Natural killer cell (primary cell): ENCODE measurements at regions not wholly inside any gene's neighbourhood (a gene's known extent, or its start where the extent isn't known, plus 50 kb on each side); places are given as distances from the start of the nearest gene placed in this dataset.

ENCODE experiments used
- ATAC-seq, 3 donors: fragments of 150-1000 bp in 2 of 3; fragments of 200-7000 bp in 1 of 3; cut with Tn5 transposase; 1 replicate in 1 of 3; 2 replicates in 2 of 3; pipeline ENCODE4 v1.10.0; 2021; ENCODE audit warnings: mild to moderate bottlenecking in 2 of 3, moderate library complexity in 2 of 3
- DNase-seq, 2 donors: peaks; one replicate each; pipeline versions ENCODE4 v3.0.0 to v3.0.0-alpha.2; 2013 to 2021; ENCODE audit warnings: mixed read lengths in 1 of 2
- H3K27ac ChIP-seq: one replicate; pipeline ENCODE4 v1.5.1; 2013; ENCODE audit warnings: mild to moderate bottlenecking, low read length
- H3K27me3 ChIP-seq: one replicate; pipeline ENCODE4 v1.6.1; 2013; ENCODE audit warnings: low read length; ENCODE audit not compliant: control insufficient read depth, insufficient read depth
- H3K36me3 ChIP-seq: one replicate; pipeline ENCODE4 v1.6.1; 2013; ENCODE audit warnings: low read length; ENCODE audit not compliant: control insufficient read depth, insufficient read depth
- H3K4me1 ChIP-seq: one replicate; pipeline ENCODE4 v1.6.1; 2013; ENCODE audit warnings: low read length; ENCODE audit not compliant: control insufficient read depth, insufficient read depth
- H3K4me3 ChIP-seq: one replicate; pipeline ENCODE4 v1.5.1; 2013; ENCODE audit warnings: low read length
- H3K9me3 ChIP-seq: one replicate; pipeline ENCODE4 v1.6.1; 2013; ENCODE audit warnings: low read length; ENCODE audit not compliant: control insufficient read depth, insufficient read depth
- H3K27ac Mint-ChIP-seq, 2 donors: one replicate each; pipeline ENCODE4 v1.8.0; 2022; ENCODE audit warnings: mild to moderate bottlenecking in 2 of 2, mixed read lengths in 2 of 2, moderate library complexity in 1 of 2
- H3K27me3 Mint-ChIP-seq, 2 donors: one replicate each; pipeline ENCODE4 v1.8.0; 2022; ENCODE audit warnings: low read depth in 2 of 2, mixed read lengths in 2 of 2
- H3K36me3 Mint-ChIP-seq: one replicate; pipeline ENCODE4 v1.8.0; 2022; ENCODE audit warnings: mixed read lengths
- H3K4me1 Mint-ChIP-seq, 2 donors: one replicate each; pipeline ENCODE4 v1.8.0; 2022; ENCODE audit warnings: mixed read lengths in 2 of 2
- H3K4me3 Mint-ChIP-seq: one replicate; pipeline ENCODE4 v1.8.0; 2022; ENCODE audit warnings: mild to moderate bottlenecking, moderate library complexity, mixed read lengths
- H3K9me3 Mint-ChIP-seq, 2 donors: one replicate each; pipeline ENCODE4 v1.8.0; 2022; ENCODE audit warnings: mixed read lengths in 2 of 2
- WGBS: methylation state at CpG from one replicate; pipeline ENCODE4 v1.1.7; 2013; ENCODE audit warnings: missing lambda C conversion rate; ENCODE audit not compliant: insufficient coverage; 5-methylcytosine and 5-hydroxymethylcytosine counted together
- intact Hi-C: fragments of 100-400 bp; cut with micrococcal nuclease; formaldehyde crosslinking; loops from one replicate; pipeline ENCODE4 v1.14.2; 2022
- TF ChIP-seq, protein P1 (sequence below): fragments of 200-600 bp; IDR thresholded peaks from one replicate; pipeline ENCODE4 v1.8.0; 2022; ENCODE audit warnings: antibody characterized with exemption

DNA sequence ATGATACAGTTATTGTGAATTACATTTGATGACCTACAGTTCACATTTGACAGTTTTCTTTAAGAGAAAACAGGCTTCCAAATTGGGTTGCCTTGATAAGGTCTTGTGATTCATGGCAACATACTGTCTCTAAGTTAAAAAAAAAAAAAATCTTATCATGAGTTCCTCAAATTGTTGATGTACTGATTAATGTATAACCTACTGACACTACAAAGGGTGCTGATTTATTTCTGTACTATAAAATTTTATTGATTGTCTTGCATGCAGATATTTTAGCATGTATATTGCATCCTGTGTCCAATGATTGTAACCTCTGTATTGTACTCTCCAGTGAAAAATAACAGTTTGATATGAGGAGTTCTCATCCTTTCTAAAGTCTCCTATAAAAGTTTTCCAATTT, 197.3 kb upstream of the IVNS1ABP start:
- Mint-ChIP-seq H3K4me1 (peaks cover 3% of the 10 kb centered on the region in 2 donors), H3K27ac (no peak overlapping the region), H3K4me3 (no peak overlapping the region), H3K36me3 (peaks cover 8% of the 10 kb centered on the region), H3K9me3 (peaks cover 2% of the 10 kb centered on the region in 2 donors), H3K27me3 (peaks cover 0 to 7% of the 10 kb centered on the region in 2 donors)
- no peaks in the 10 kb centered on the region for H3K4me1 ChIP-seq
- no peak overlapping the region for H3K4me3 ChIP-seq
- ATAC-seq = no peak
- no peaks in the 10 kb centered on the region for H3K36me3 ChIP-seq
- TF ChIP-seq, protein P1, sequence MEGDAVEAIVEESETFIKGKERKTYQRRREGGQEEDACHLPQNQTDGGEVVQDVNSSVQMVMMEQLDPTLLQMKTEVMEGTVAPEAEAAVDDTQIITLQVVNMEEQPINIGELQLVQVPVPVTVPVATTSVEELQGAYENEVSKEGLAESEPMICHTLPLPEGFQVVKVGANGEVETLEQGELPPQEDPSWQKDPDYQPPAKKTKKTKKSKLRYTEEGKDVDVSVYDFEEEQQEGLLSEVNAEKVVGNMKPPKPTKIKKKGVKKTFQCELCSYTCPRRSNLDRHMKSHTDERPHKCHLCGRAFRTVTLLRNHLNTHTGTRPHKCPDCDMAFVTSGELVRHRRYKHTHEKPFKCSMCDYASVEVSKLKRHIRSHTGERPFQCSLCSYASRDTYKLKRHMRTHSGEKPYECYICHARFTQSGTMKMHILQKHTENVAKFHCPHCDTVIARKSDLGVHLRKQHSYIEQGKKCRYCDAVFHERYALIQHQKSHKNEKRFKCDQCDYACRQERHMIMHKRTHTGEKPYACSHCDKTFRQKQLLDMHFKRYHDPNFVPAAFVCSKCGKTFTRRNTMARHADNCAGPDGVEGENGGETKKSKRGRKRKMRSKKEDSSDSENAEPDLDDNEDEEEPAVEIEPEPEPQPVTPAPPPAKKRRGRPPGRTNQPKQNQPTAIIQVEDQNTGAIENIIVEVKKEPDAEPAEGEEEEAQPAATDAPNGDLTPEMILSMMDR = no peak
- intact Hi-C loops = no loop called here
- H3K27me3 ChIP-seq = no peaks in the 10 kb centered on the region
- peaks cover 2% of the 10 kb centered on the region for H3K9me3 ChIP-seq
- DNase-seq = no peak
- H3K27ac ChIP-seq = no peak overlapping the region

DNA sequence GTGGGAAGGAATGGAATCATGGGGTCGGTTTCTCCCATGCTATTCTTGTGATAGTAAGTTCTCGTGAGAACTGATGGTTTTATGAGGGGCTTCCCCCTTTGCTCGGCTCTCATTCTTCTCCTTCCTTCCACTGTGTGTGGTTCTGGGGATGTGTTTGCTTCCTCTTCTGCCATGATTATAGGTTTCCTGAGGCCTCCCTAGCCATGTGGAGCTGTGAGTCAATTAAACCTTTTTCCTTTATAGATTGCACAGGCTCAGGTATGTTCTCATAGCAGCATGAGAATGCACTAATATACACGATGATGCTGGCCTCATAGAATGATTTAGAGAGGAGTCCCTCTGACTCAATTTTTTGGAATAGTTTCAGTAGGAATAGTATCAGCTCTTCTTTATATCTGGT, 195.4 kb upstream of the IVNS1ABP start:
- Mint-ChIP-seq H3K27ac (no peak overlapping the region), H3K4me3 (no peak overlapping the region), H3K36me3 (peaks cover 8% of the 10 kb centered on the region), H3K27me3 (peaks cover 0 to 7% of the 10 kb centered on the region in 2 donors), H3K4me1 (peaks cover 7 to 8% of the 10 kb centered on the region in 2 donors), H3K9me3 (peaks cover 2 to 3% of the 10 kb centered on the region in 2 donors)
- 91% methylated on average over 1 of the region's 4 CpGs for WGBS
- TF ChIP-seq, protein P1 = no peak
- intact Hi-C loops = no loop called here
- no peak for DNase-seq
- no peaks in the 10 kb centered on the region for H3K27me3 ChIP-seq
- no peaks in the 10 kb centered on the region for H3K4me1 ChIP-seq
- H3K27ac ChIP-seq = no peak overlapping the region
- no peak overlapping the region for H3K4me3 ChIP-seq
- ATAC-seq = no peak
- H3K9me3 ChIP-seq = peaks cover 1% of the 10 kb centered on the region
- H3K36me3 ChIP-seq = no peaks in the 10 kb centered on the region

DNA sequence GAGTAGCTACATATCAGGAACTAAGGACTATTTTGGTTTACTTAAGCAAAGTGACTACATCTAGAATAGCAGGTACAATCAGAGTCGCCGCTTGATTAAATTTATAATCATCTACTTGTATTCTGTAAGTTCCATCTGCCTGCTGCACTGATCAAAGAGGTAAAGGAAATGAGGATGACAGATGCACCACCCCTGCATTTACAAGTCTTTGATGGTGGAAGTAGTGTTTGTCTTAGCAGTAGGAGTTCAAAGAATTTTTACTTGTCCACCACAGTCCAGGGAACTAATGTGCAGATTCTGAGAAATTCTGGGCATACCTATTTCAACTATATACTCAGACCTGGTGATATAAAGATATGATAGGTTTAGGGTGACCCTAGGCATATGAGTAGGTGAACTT, 184.1 kb upstream of the IVNS1ABP start:
- no peak overlapping the region for H3K4me3 ChIP-seq
- H3K27me3 Mint-ChIP-seq = peaks cover under 1 to 1% of the 10 kb centered on the region in 2 donors
- TF ChIP-seq, protein P1 = no peak
- H3K27me3 ChIP-seq = no peaks in the 10 kb centered on the region
- no peaks in the 10 kb centered on the region for H3K36me3 Mint-ChIP-seq
- 90% methylated on average over 2 of the region's 2 CpGs for WGBS
- no peaks in the 10 kb centered on the region for H3K9me3 ChIP-seq
- peaks cover under 1% of the 10 kb centered on the region in 2 donors for H3K9me3 Mint-ChIP-seq
- no peak overlapping the region for H3K27ac ChIP-seq
- intact Hi-C loops = no loop called here
- DNase-seq (no peak), ATAC-seq (no peak)
- no peaks in the 10 kb centered on the region for H3K36me3 ChIP-seq
- H3K4me1 Mint-ChIP-seq = peaks cover 0 to 10% of the 10 kb centered on the region in 2 donors
- H3K4me1 ChIP-seq = no peaks in the 10 kb centered on the region
- no peak overlapping the region for H3K4me3 Mint-ChIP-seq
- no peak overlapping the region for H3K27ac Mint-ChIP-seq

DNA sequence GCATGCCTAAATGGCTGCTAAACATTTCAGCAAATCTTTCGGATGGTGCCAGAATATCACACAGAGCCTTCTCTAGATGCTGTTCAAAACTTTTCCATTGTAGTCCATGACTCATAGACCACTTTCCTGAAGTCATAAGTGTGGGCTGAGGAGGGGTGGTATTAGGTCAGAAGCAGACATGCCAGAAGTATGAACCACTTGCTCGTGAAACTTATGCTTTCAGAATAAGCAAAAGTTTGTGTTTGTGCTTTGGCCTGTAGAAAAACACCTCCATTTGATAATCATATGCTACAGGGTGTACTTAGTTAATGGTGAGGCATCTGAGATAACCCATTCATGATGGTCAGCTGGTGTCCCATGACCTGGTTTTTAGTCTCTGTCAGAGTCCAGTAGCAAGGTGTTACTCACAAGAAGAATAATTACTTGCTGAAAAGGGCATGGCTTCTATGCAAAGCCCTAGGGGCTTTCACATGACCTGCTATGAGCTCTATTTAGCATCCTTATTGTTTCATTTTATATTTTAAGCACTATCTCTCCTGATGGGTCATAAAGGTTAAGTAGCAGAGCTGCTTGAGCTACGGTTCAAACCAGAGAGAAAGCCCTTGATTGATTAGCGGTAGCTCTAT, 183.1 kb upstream of the IVNS1ABP start:
- H3K27me3 ChIP-seq = no peaks in the 10 kb centered on the region
- WGBS = 59% methylated on average over 4 of the region's 4 CpGs
- no peaks in the 10 kb centered on the region for H3K9me3 Mint-ChIP-seq
- no peak overlapping the region for H3K4me3 Mint-ChIP-seq
- DNase-seq (no peak), ATAC-seq (no peak)
- H3K36me3 ChIP-seq = no peaks in the 10 kb centered on the region
- peaks cover 7 to 15% of the 10 kb centered on the region in 2 donors for H3K4me1 Mint-ChIP-seq
- TF ChIP-seq, protein P1 = no peak
- H3K36me3 Mint-ChIP-seq = no peaks in the 10 kb centered on the region
- no peaks in the 10 kb centered on the region for H3K9me3 ChIP-seq
- H3K27ac Mint-ChIP-seq = no peak overlapping the region
- H3K4me1 ChIP-seq = no peaks in the 10 kb centered on the region
- no peak overlapping the region for H3K27ac ChIP-seq
- intact Hi-C loops = no loop called here
- H3K27me3 Mint-ChIP-seq = peaks cover 3 to 8% of the 10 kb centered on the region in 2 donors
- H3K4me3 ChIP-seq = no peak overlapping the region
